ENCODE measurements at regions not wholly inside any gene's neighbourhood (a gene's known extent, or its start where the extent isn't known, plus 50 kb on each side); places are given as distances from the start of the nearest gene placed in this dataset.
A peak's percentile ranks its signal among the peaks of the same experiment; 100 is the strongest.

DNA sequence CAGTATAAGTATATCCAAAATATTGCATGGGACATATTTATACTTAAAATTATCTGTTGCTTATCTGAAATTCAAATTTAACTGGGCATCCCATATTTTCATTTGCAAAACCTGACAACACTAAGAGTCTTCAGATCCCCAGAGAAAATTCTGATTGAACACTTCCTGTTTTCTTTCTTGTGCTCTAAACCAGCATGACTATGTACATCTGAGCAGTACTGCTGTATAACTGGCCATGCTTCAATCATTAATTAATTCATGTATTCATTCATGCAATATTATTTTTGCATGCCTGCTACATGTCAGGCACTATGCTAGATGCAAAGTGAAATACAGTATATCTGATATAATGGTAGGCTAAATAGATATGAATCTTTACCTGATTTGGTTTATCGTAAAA, 461.2 kb downstream of the TLR4 start:
- H3K4me3 ChIP-seq (ENCODE audit: low read length, poor library complexity, severe bottlenecking), result no peak overlapping the region
- no peak overlapping the region for H2AFZ ChIP-seq (ENCODE audit: low read length)
- H3K27me3 ChIP-seq (ENCODE audit: insufficient read depth, low read length, poor library complexity, severe bottlenecking), result no peaks in the 10 kb centered on the region
- no peaks in the 10 kb centered on the region for H3K79me2 ChIP-seq (ENCODE audit: insufficient read depth, low read length)
- H3K9me3 ChIP-seq (ENCODE audit: insufficient read depth, low read depth, low read length), result no peaks in the 10 kb centered on the region
- H3K4me2 ChIP-seq (ENCODE audit: low read depth, low read length, poor library complexity, severe bottlenecking), result no peak overlapping the region
- no peak overlapping the region for H3K9ac ChIP-seq (ENCODE audit: low read depth, low read length, poor library complexity, severe bottlenecking)
- H4K20me1 ChIP-seq (ENCODE audit: insufficient read depth, low read length, poor library complexity, severe bottlenecking), result no peaks in the 10 kb centered on the region
- H3F3A ChIP-seq (ENCODE audit: low read depth), result no peaks in the 10 kb centered on the region
- H3K4me1 ChIP-seq (ENCODE audit: insufficient read depth, low read length, poor library complexity, severe bottlenecking), result no peaks in the 10 kb centered on the region
- TF ChIP-seq, protein P1, sequence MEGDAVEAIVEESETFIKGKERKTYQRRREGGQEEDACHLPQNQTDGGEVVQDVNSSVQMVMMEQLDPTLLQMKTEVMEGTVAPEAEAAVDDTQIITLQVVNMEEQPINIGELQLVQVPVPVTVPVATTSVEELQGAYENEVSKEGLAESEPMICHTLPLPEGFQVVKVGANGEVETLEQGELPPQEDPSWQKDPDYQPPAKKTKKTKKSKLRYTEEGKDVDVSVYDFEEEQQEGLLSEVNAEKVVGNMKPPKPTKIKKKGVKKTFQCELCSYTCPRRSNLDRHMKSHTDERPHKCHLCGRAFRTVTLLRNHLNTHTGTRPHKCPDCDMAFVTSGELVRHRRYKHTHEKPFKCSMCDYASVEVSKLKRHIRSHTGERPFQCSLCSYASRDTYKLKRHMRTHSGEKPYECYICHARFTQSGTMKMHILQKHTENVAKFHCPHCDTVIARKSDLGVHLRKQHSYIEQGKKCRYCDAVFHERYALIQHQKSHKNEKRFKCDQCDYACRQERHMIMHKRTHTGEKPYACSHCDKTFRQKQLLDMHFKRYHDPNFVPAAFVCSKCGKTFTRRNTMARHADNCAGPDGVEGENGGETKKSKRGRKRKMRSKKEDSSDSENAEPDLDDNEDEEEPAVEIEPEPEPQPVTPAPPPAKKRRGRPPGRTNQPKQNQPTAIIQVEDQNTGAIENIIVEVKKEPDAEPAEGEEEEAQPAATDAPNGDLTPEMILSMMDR (conservative IDR thresholded peaks at IDR 0.05; ENCODE audit: low read length), result no peak
- no peak for TF ChIP-seq EZH2phosphoT487 (IDR thresholded peaks at IDR 0.05; ENCODE audit: borderline replicate concordance)
- no peaks in the 10 kb centered on the region for H3K9me2 ChIP-seq (replicated peaks; ENCODE audit: low read depth, low read length)
- no peaks in the 10 kb centered on the region for H3K36me3 ChIP-seq (ENCODE audit: insufficient read depth, low read length)

DNA sequence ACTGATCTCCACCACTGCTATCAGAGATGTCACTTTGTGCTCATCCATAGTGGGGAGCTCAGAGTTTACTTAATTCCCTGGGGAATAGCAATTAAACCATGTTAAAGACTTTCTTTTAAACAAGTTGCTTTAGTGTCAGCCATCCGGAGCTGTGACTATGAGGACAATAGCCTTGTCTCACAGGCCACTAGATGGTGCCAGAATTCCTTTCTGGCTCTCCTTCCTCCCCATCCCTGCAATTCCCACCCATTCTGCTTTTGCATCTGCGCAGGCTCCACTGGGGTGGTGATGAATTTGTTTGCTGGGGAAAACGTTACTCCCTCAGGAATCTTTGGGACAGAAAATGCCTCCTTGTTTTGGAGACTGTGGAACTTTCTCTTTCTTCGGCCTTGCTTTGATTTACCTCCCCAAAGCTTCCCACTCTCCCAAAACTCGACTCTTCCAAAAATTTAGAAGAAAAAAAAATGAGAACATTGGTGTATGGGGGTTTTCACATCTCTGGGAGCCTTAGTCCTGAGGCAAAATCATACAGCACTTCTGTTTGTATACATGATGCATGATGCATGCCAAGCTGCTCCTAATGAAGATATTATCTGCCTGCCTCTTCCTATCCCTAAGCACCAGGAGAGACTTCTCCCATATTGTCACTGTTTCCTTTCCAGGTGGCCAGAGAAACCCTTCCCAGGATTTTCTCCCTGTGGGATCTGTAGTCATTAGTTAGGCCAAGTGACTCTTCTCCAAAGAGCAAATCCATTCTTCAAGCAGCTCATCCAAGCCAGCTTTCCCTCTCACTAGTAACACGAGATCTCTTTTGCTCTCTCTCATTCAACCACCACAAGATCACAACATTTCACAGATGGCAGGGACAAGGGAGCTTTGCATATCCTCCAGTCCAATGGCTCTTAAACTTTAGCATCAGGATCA, 466.1 kb downstream of the TLR4 start:
- Histone ChIP-seq H3F3A (ENCODE audit: low read depth) (no peaks in the 10 kb centered on the region), H3K79me2 (ENCODE audit: insufficient read depth, low read length) (no peaks in the 10 kb centered on the region), H3K4me1 (ENCODE audit: insufficient read depth, low read length, poor library complexity, severe bottlenecking) (no peaks in the 10 kb centered on the region), H3K9ac (ENCODE audit: low read depth, low read length, poor library complexity, severe bottlenecking) (no peak overlapping the region), H3K4me3 (ENCODE audit: low read length, poor library complexity, severe bottlenecking) (no peak overlapping the region), H4K20me1 (ENCODE audit: insufficient read depth, low read length, poor library complexity, severe bottlenecking) (no peaks in the 10 kb centered on the region), H3K4me2 (ENCODE audit: low read depth, low read length, poor library complexity, severe bottlenecking) (no peak overlapping the region), H3K36me3 (ENCODE audit: insufficient read depth, low read length) (no peaks in the 10 kb centered on the region), H3K9me2 (replicated peaks; ENCODE audit: low read depth, low read length) (no peaks in the 10 kb centered on the region), H2AFZ (ENCODE audit: low read length) (no peak overlapping the region), H3K9me3 (ENCODE audit: insufficient read depth, low read depth, low read length) (no peaks in the 10 kb centered on the region), H3K27me3 (ENCODE audit: insufficient read depth, low read length, poor library complexity, severe bottlenecking) (no peaks in the 10 kb centered on the region)
- TF ChIP-seq EZH2phosphoT487 (IDR thresholded peaks at IDR 0.05; ENCODE audit: borderline replicate concordance), result no peak
- TF ChIP-seq, protein P1 (conservative IDR thresholded peaks at IDR 0.05; ENCODE audit: low read length), result peak; percentile 50

DNA sequence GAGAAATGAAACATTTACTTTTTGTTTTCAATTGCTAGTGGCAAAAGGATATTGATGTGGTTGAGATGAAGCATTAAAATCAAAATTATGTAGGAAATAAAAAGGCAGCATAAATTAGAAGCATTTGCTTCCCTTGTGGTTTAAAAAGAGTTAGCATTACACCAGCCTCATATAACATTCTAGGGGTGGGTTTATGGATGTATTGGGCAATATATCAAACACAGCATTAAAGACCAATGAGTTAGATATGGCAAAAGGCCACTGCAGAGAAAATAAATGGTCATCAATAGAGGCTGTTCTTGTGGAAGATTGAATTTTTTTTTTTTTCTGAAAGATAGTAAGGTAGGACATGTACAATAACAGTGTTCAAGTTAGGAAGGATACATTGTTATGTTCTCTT, 473.0 kb downstream of the TLR4 start:
- Histone ChIP-seq H3F3A (ENCODE audit: low read depth) (no peaks in the 10 kb centered on the region), H3K4me1 (ENCODE audit: insufficient read depth, low read length, poor library complexity, severe bottlenecking) (no peaks in the 10 kb centered on the region), H3K79me2 (ENCODE audit: insufficient read depth, low read length) (no peaks in the 10 kb centered on the region), H3K9me3 (ENCODE audit: insufficient read depth, low read depth, low read length) (no peaks in the 10 kb centered on the region), H2AFZ (ENCODE audit: low read length) (no peak overlapping the region), H3K27me3 (ENCODE audit: insufficient read depth, low read length, poor library complexity, severe bottlenecking) (no peaks in the 10 kb centered on the region), H3K9me2 (replicated peaks; ENCODE audit: low read depth, low read length) (no peaks in the 10 kb centered on the region), H3K4me3 (ENCODE audit: low read length, poor library complexity, severe bottlenecking) (no peak overlapping the region), H3K4me2 (ENCODE audit: low read depth, low read length, poor library complexity, severe bottlenecking) (no peak overlapping the region), H4K20me1 (ENCODE audit: insufficient read depth, low read length, poor library complexity, severe bottlenecking) (no peaks in the 10 kb centered on the region), H3K9ac (ENCODE audit: low read depth, low read length, poor library complexity, severe bottlenecking) (no peak overlapping the region), H3K36me3 (ENCODE audit: insufficient read depth, low read length) (no peaks in the 10 kb centered on the region)
- TF ChIP-seq, protein P1 (conservative IDR thresholded peaks at IDR 0.05; ENCODE audit: low read length), result no peak
- TF ChIP-seq EZH2phosphoT487 (IDR thresholded peaks at IDR 0.05; ENCODE audit: borderline replicate concordance), result no peak
